ENCODE measurements at regions not wholly inside any gene's neighbourhood (a gene's known extent, or its start where the extent isn't known, plus 50 kb on each side); places are given as distances from the start of the nearest gene placed in this dataset.
"Not testable (repeated sequence)": the region's sequence is repeated elsewhere in the genome, so short reads cannot be mapped to it uniquely, and the experiment has no call there.

- no peak for DNase-seq
Measured at GRCh38 chr12:68422956-68423574, 90.9 kb upstream of the MDM1 start.

GRCh38 chr12:68425998-68426397, 93.8 kb upstream of the MDM1 start:
- DNase-seq, result no peak

GRCh38 chr12:68428211-68428610, 96.0 kb upstream of the MDM1 start:
- DNase-seq, result no peak

GRCh38 chr12:68428724-68429501, 96.8 kb upstream of the MDM1 start:
- DNase-seq, result no peak

GRCh38 chr12:68429696-68430095, 97.5 kb upstream of the MDM1 start:
- DNase-seq, result no peak

GRCh38 chr12:68431786-68432185, 99.6 kb upstream of the MDM1 start:
- no peak for DNase-seq

GRCh38 chr12:68432622-68433021, 100.5 kb upstream of the MDM1 start:
- no peak for DNase-seq

- no peak for DNase-seq
Measured at GRCh38 chr12:68434391-68435298, 102.5 kb upstream of the MDM1 start.

GRCh38 chr12:68435299-68435637, 103.1 kb upstream of the MDM1 start:
- DNase-seq, result no peak

GRCh38 chr12:68435816-68436215, 103.7 kb upstream of the MDM1 start:
- DNase-seq, result no peak

GRCh38 chr12:68438601-68439000, 106.4 kb upstream of the MDM1 start:
- no peak for DNase-seq

GRCh38 chr12:68439368-68440045, 107.3 kb upstream of the MDM1 start:
- DNase-seq, result no peak

- peak in 1 of 56 donors; percentile 1 for DNase-seq
Measured at GRCh38 chr12:68440068-68440581, 108.0 kb upstream of the MDM1 start.

GRCh38 chr12:68441167-68441566, 109.0 kb upstream of the MDM1 start:
- no peak for DNase-seq

GRCh38 chr12:68442353-68442972, 110.3 kb upstream of the MDM1 start:
- DNase-seq, result not testable (repeated sequence)

- DNase-seq, result not testable (repeated sequence)
Measured at GRCh38 chr12:68443695-68444094, 111.5 kb upstream of the MDM1 start.

- DNase-seq, result no peak
Measured at GRCh38 chr12:68445824-68446223, 113.7 kb upstream of the MDM1 start.

- DNase-seq, result no peak
Measured at GRCh38 chr12:68446384-68446783, 114.2 kb upstream of the MDM1 start.

GRCh38 chr12:68446901-68447796, 115.0 kb upstream of the MDM1 start:
- DNase-seq, result no peak

- DNase-seq, result no peak
Measured at GRCh38 chr12:68447797-68448260, 115.7 kb upstream of the MDM1 start.

Measured in amygdala (tissue), 56 donors.